ENCODE measurements at regions not wholly inside any gene's neighbourhood (a gene's known extent, or its start where the extent isn't known, plus 50 kb on each side); places are given as distances from the start of the nearest gene placed in this dataset.

GRCh38 chr20:58574469-58574868 lies 59.3 kb upstream of the APCDD1L start:
- no peak overlapping the region for H2BK12ac ChIP-seq (ENCODE audit: low read depth, low read length)
- FAIRE-seq (no peak), DNase-seq (ENCODE audit: low read depth in 1 of 2, low spot score in 2 of 2) (no peak)
- no peaks in the 10 kb centered on the region for H3K36me3 ChIP-seq (ENCODE audit: control insufficient read depth in 2 of 4, insufficient read depth in 4 of 4, low read length in 3 of 4)
- no peak overlapping the region for H4K91ac ChIP-seq (replicated peaks; ENCODE audit: insufficient read length, low read length)
- no peaks in the 10 kb centered on the region for H3K79me2 ChIP-seq (ENCODE audit: control insufficient read depth in 1 of 2, insufficient read depth in 2 of 2, low read length in 2 of 2)
- no peak overlapping the region for H2BK5ac ChIP-seq (ENCODE audit: low read depth, low read length)
- H3K4me1 ChIP-seq (replicated peaks in 1 of 4; ENCODE audit: control insufficient read depth in 3 of 4, insufficient read depth in 4 of 4, low read length in 3 of 4): peaks cover 0 to 9% (median 2%) of the 10 kb centered on the region in 4 experiments; a peak in 5 of 7 replicates
- no peak overlapping the region for H3K9ac ChIP-seq (replicated peaks in 1 of 4; ENCODE audit: extremely low read depth in 1 of 4, low read depth in 3 of 4, low read length in 3 of 4)
- no peak overlapping the region for H3K4me2 ChIP-seq (ENCODE audit: insufficient read depth in 1 of 2, low read depth in 2 of 2, low read length in 2 of 2)
- no peaks in the 10 kb centered on the region for H3K79me1 ChIP-seq (ENCODE audit: low read depth, low read length)
- no peak overlapping the region for H2BK120ac ChIP-seq (replicated peaks; ENCODE audit: low read depth, low read length)
- no peak overlapping the region for H2BK20ac ChIP-seq (ENCODE audit: low read length)
- no peak overlapping the region for H3K4me3 ChIP-seq (ENCODE audit: extremely low read depth in 1 of 4, insufficient read depth in 2 of 4, low read depth in 3 of 4, low read length in 4 of 4)
- H4K20me1 ChIP-seq (replicated peaks in 1 of 2; ENCODE audit: control insufficient read depth in 1 of 2, insufficient read depth in 2 of 2, low read length in 2 of 2): no peaks in the 10 kb centered on the region
- H3K23me2 ChIP-seq (ENCODE audit: low read depth, low read length): peaks cover 2% of the 10 kb centered on the region; the same call in 1 of the 2 replicates
- H3K14ac ChIP-seq (ENCODE audit: insufficient read length): no peak overlapping the region
- H3K27me3 ChIP-seq (replicated peaks in 1 of 4; ENCODE audit: control insufficient read depth in 3 of 4, extremely low read depth in 1 of 4, insufficient read depth in 3 of 4, low read length in 3 of 4): no peaks in the 10 kb centered on the region; a peak in 4 of 7 replicates
- no peak overlapping the region for H4K8ac ChIP-seq (ENCODE audit: extremely low read depth, insufficient read depth, low read length)
- H4K5ac ChIP-seq (ENCODE audit: insufficient read length, low read depth, low read length): no peak overlapping the region
- TF ChIP-seq POLR2AphosphoS5 (IDR thresholded peaks at IDR 0.05; ENCODE audit: low read depth, low read length) (no peak), RBBP5 (IDR thresholded peaks at IDR 0.05; ENCODE audit: borderline replicate concordance, low read depth, low read length) (no peak), EP300 (IDR thresholded peaks at IDR 0.05; ENCODE audit: borderline replicate concordance in 1 of 2, low read depth in 2 of 2, low read length in 2 of 2) (no peak), RXRA (IDR thresholded peaks at IDR 0.05; ENCODE audit: insufficient read depth, low read depth, low read length) (no peak), SRF (IDR thresholded peaks at IDR 0.05; ENCODE audit: low read depth, low read length) (no peak), SP2 (IDR thresholded peaks at IDR 0.05; ENCODE audit: low read length) (no peak), TBP (IDR thresholded peaks at IDR 0.05; ENCODE audit: low read depth, low read length) (no peak), YY1 (IDR thresholded peaks at IDR 0.05; ENCODE audit: low read depth, low read length) (no peak), SUZ12 (IDR thresholded peaks at IDR 0.05; ENCODE audit: low read length) (no peak), CTBP2 (IDR thresholded peaks at IDR 0.05; ENCODE audit: borderline replicate concordance, insufficient read depth, insufficient read length, low read length) (no peak), TAF1 (IDR thresholded peaks at IDR 0.05; ENCODE audit: low read depth, low read length) (no peak)
- TF ChIP-seq, protein P1, sequence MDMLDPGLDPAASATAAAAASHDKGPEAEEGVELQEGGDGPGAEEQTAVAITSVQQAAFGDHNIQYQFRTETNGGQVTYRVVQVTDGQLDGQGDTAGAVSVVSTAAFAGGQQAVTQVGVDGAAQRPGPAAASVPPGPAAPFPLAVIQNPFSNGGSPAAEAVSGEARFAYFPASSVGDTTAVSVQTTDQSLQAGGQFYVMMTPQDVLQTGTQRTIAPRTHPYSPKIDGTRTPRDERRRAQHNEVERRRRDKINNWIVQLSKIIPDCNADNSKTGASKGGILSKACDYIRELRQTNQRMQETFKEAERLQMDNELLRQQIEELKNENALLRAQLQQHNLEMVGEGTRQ (IDR thresholded peaks at IDR 0.05; ENCODE audit: low read length): no peak
- CTCF ChIA-PET (ENCODE audit: partially characterized antibody): interaction anchor here (0.6 to 1.2 kb wide), 3 partner anchors 13 to 643 kb away, joined by 3 to 5 read pairs (median 3); no protein-coding TSS in a partner anchor
- no peak overlapping the region for H3K27ac ChIP-seq (ENCODE audit: low read depth, low read length)
- 85% methylated on average over 1 of the region's 1 CpG; no CpG with 5 or more reads in 1 of the 2 experiments for WGBS, 2 experiments (ENCODE audit: extremely low coverage in 1 of 2, insufficient coverage in 1 of 2, insufficient read length in 1 of 2, insufficient replicate concordance in 2 of 2, low coverage in 1 of 2, low lambda C conversion rate in 2 of 2, missing lambda C conversion rate in 1 of 2)
- no peak overlapping the region for H3K4ac ChIP-seq (replicated peaks; ENCODE audit: insufficient read length, low read depth, low read length)
- H2AFZ ChIP-seq (ENCODE audit: low read length): no peak overlapping the region
- POLR2A ChIA-PET (ENCODE audit: partially characterized antibody): no interaction called here
- no peak overlapping the region for H3K23ac ChIP-seq (ENCODE audit: insufficient read length)
- no peak overlapping the region for H2AK5ac ChIP-seq (ENCODE audit: low read depth, low read length)
- H3K9me3 ChIP-seq (ENCODE audit: insufficient read depth in 2 of 2, low read depth in 1 of 2, low read length in 1 of 2): no peaks in the 10 kb centered on the region
- no peak overlapping the region for H3K56ac ChIP-seq (replicated peaks; ENCODE audit: insufficient read length, low read depth, low read length)
- H2BK15ac ChIP-seq (ENCODE audit: low read length): no peak overlapping the region
- no peak overlapping the region for H3K18ac ChIP-seq (ENCODE audit: extremely low read depth, low read length)

Measured in H1 (cell line).